Mesodermal cell (in vitro differentiated cells): ENCODE measurements at regions not wholly inside any gene's neighbourhood (a gene's known extent, or its start where the extent isn't known, plus 50 kb on each side); places are given as distances from the start of the nearest gene placed in this dataset.

ENCODE experiments used
- H3K27ac ChIP-seq: 2 replicates; pipeline ENCODE4 v1.7.0; 2013; ENCODE audit warnings: mild to moderate bottlenecking, low read depth, low read length, moderate library complexity; ENCODE audit not compliant: severe bottlenecking
- H3K36me3 ChIP-seq: 2 replicates; pipeline ENCODE4 v1.7.1; 2013; ENCODE audit warnings: mild to moderate bottlenecking, low read length, moderate library complexity; ENCODE audit not compliant: control insufficient read depth, insufficient read depth
- H3K4me1 ChIP-seq: one replicate; pipeline ENCODE4 v1.7.1; 2013; ENCODE audit warnings: mild to moderate bottlenecking, low read length; ENCODE audit not compliant: insufficient read depth, control insufficient read depth, poor library complexity, severe bottlenecking
- H3K4me3 ChIP-seq: 2 replicates; pipeline ENCODE4 v1.7.0; 2013; ENCODE audit warnings: low read length, control low read depth, mild to moderate bottlenecking; ENCODE audit not compliant: insufficient read depth, poor library complexity, severe bottlenecking; ENCODE audit errors: extremely low read depth
- H3K9me3 ChIP-seq: 2 replicates; pipeline ENCODE4 v1.7.1; 2013; ENCODE audit warnings: mild to moderate bottlenecking, low read length, moderate library complexity; ENCODE audit not compliant: control insufficient read depth
- WGBS, 2 experiments: methylation state at CpG; one replicate each; pipeline ENCODE4 v1.1.5; 2013; ENCODE audit warnings: missing lambda C conversion rate in 2 of 2; ENCODE audit not compliant: insufficient coverage in 2 of 2; 5-methylcytosine and 5-hydroxymethylcytosine counted together

DNA sequence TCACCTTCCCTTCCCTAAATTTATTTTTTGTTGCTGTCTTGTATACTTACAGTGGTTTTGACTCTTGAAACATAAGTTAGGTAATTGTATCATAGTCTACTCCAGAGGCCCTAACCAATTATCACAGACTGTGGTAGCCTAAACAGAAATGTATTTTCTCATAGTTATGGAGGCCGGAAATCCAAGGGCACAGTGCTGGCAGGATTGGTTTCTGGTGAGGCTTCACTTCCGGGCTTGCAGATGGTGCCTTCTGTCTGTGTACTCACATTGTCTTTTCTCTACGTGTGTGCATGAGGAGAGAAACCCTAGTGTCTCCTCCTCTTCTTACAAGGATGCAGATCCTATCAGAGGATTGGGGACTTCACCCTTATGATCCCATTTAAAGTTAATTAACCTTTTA, 290.2 kb upstream of the KCNMB2 start:
- no peaks in the 10 kb centered on the region for H3K36me3 ChIP-seq
- no peaks in the 10 kb centered on the region for H3K9me3 ChIP-seq
- H3K4me3 ChIP-seq, result no peak overlapping the region
- no peak overlapping the region for H3K27ac ChIP-seq
- H3K4me1 ChIP-seq, result no peaks in the 10 kb centered on the region
- WGBS, 2 experiments, result 90 to 100% methylated on average over 2 to 3 of the region's 3 CpGs

DNA sequence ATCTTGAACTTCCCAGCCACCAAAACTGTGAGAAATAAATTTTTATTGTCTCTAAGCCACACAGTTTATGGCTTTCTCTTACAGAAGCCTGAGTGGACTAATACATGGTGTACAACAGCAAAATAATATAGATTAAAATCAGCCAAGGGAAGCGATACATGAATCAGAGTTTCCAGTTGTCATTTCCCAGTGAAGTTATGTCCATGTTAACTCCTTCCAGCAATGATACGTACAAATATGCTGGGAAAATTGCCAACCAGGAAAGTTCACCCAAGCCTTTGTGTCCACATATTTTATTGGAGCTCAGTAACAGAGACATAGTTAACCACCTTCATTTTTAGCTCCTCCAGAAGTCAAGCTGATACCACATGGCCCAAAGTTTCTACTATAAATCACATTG, 280.9 kb upstream of the KCNMB2 start:
- Histone ChIP-seq H3K9me3 (no peaks in the 10 kb centered on the region), H3K4me3 (no peak overlapping the region), H3K36me3 (no peaks in the 10 kb centered on the region), H3K27ac (no peak overlapping the region), H3K4me1 (no peaks in the 10 kb centered on the region)
- 96 to 100% methylated on average over 2 of the region's 2 CpGs for WGBS, 2 experiments

DNA sequence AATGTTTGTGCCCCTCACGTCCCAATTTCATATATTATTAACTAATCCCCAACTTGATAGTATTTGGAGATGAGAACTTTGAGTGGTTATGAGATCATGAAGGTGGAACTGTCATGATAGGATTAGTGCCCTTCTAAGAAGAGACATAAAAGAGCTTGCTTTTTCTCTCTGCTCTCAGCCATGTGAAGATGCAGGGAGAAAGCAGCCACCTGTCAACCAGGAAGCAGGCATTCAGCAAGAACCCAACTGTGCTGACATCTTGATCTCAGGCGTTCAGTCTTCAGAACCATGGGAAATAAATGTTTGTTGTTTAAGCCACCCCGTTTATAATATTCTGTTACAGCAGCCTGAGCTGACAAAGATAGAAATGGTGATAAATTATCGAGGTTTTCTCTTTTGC, 278.7 kb upstream of the KCNMB2 start:
- Histone ChIP-seq H3K27ac (no peak overlapping the region), H3K4me1 (no peaks in the 10 kb centered on the region), H3K36me3 (no peaks in the 10 kb centered on the region), H3K4me3 (no peak overlapping the region), H3K9me3 (no peaks in the 10 kb centered on the region)
- WGBS, 2 experiments, result 86 to 100% methylated on average over 2 of the region's 4 CpGs

DNA sequence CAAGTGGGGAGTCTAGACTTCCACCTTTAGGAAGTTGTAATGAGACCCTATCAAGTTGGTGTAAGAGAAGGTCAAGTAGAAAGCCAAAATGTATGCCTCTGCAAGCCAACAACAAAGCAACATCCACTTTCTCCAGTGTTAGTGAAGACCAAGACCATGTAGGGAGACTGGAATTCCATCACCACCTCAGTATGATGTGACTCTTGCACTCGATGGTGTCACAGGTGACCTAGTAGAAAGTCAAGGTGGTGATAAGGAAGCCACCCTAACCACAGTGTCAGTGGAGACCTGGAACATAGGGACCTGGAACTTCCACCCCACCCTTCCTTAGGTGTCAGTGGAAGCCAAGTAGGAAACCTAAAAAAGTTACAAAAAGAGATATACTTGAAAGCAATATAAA, 278.1 kb upstream of the KCNMB2 start:
- Histone ChIP-seq H3K4me1 (no peaks in the 10 kb centered on the region), H3K4me3 (no peak overlapping the region), H3K27ac (no peak overlapping the region), H3K9me3 (no peaks in the 10 kb centered on the region), H3K36me3 (no peaks in the 10 kb centered on the region)
- WGBS, 2 experiments, result 83% methylated on average over 1 of the region's 1 CpG; no CpG with 5 or more reads in 1 of the 2 experiments

DNA sequence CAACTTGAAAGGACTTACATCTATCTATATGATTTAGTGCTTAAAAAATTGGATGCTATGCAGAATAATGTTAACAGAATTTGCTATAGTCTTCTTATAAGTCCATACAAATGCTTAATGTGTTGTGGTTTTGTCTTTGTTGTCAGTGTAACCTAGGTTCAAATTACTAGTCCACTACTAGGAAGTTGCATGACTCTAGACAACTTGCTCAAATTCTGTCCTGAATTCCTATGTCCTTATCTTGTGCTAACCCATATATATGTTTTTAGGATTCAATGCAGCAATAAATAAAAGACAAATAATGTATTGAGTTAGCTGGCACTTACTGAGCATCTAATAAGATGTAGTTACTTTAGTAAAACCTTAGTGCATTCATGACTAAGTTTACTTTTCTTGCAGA, 276.5 kb upstream of the KCNMB2 start:
- Histone ChIP-seq H3K27ac (no peak overlapping the region), H3K4me1 (no peaks in the 10 kb centered on the region)

DNA sequence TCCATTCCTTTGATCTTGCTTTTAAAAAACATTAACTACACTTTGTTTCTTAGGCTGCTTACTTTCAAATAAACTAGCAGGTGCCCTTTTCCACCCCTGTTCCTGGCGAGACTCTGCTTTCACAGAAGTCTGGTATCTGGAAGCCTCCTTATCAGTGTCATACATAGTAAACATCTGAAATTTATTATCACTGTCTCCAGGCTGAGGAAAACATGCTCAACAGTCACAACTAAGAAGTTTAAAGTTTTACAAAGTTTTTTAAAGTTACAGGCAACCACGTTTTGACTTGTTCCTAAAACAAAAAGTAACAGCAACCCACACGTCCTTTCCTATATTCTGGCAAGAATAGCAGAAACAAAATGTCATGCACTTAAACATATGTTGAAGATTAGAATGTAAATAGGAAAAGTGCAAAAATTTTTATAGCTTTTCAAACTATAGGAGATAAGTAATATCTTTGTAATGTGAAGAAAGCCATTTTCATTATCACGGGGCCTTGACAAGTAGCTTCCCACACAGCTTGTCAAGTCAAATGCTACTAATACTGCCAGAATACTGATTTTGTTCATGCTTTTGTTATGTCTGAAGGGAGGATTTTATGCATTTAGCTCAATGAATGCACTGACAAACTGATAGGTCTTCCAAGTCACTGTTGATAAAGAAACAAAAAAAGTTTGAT, 275.2 kb upstream of the KCNMB2 start:
- no peaks in the 10 kb centered on the region for H3K4me1 ChIP-seq
- no peak overlapping the region for H3K4me3 ChIP-seq
- H3K9me3 ChIP-seq, result no peaks in the 10 kb centered on the region
- no peaks in the 10 kb centered on the region for H3K36me3 ChIP-seq
- H3K27ac ChIP-seq, result peak overlapping the region; percentile 13
- WGBS, 2 experiments, result 57% methylated on average over 1 of the region's 4 CpGs; no CpG with 5 or more reads in 1 of the 2 experiments

More for the DNA sequence above, 276.5 kb upstream of the KCNMB2 start:
- H3K4me3 ChIP-seq, result no peak overlapping the region
- no peaks in the 10 kb centered on the region for H3K36me3 ChIP-seq
- no peaks in the 10 kb centered on the region for H3K9me3 ChIP-seq

DNA sequence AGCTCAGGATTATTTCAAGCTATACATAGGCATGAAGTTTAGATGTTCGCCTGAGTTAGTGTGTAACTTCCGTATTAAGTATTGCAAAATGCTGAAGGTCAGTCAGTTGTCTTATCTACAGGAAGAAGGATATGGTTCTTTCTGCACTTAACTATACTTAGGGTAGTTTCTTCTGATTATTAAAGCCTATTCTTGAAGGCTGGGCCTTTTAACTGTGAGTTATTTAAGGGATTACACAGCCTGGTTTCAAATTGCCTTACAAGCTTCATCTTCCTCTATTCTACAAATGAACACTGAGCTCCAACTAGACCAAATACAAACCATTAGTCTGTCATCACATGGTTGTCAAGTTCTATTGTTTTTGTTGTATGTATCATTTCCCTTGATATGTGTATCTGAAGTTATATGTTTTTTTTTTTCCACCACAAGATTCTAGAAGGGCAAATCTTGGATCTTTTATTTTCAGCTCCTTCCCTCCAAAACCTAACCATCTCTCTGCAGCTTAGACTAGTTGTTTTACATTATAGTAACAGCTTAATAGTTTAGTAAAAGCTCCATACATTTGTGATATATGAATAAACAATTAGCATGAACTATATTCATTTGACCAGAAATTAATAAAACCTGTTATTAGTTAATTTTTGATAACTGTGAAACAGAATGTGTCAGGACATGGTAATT, 272.9 kb upstream of the KCNMB2 start:
- Histone ChIP-seq H3K27ac (no peak overlapping the region), H3K4me1 (no peaks in the 10 kb centered on the region), H3K4me3 (no peak overlapping the region), H3K9me3 (no peaks in the 10 kb centered on the region), H3K36me3 (no peaks in the 10 kb centered on the region)
- 90 to 100% methylated on average over 1 to 2 of the region's 2 CpGs for WGBS, 2 experiments

DNA sequence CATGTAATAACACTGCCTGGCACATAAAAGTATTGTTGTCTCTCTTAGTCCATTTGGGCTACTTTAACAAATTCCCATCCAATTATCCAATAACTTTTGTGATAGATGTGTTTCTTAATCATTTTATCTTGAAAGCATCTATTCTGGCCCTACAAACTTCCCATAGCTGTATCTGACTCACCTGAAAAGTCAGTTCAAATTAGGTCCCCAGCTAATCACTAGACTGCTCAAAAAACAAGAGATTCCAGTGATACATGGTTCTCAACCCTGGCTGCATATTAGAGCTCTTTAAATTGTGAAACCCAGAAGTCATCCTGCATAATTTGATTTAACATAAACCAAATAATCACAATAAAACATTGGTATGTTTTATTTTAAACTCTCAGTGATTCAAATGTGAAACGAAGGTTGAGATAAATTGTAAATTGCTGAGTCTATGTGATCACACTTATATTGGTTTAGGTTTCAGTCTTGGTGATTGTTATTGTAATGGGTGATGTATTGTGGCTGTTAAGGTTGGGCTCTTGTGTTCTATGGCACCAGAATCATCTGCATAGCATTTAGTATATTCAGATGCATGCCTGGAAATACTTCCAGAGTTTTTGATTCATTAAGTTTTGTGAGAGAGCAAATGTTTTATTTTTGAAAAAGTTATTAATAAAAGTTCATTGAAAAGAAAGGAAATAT, 268.9 kb upstream of the KCNMB2 start:
- Histone ChIP-seq H3K4me3 (no peak overlapping the region), H3K9me3 (no peaks in the 10 kb centered on the region), H3K36me3 (no peaks in the 10 kb centered on the region), H3K27ac (no peak overlapping the region), H3K4me1 (no peaks in the 10 kb centered on the region)
- WGBS, 2 experiments, result 20 to 86% methylated on average over 1 of the region's 1 CpG

DNA sequence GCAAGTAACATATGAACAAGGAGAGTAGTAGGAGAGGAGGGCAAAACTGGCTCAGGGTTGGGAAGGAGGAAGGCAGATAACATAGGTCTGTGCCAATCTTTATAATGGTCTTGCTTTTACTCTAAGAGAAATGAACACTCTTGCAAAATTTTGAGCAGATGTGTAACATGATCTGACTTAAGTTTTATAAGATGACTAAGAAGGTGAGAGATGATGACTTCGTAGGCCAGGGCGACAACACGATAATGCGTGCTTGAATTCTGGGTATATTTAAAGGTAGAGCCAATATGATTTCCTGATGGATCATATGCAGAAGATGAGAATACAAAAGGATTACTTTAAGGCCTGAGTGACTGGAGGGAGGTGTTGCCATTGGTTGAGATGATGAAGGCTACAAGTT, 265.4 kb upstream of the KCNMB2 start:
- no peak overlapping the region for H3K27ac ChIP-seq
- 98 to 100% methylated on average over 4 of the region's 4 CpGs for WGBS, 2 experiments
- no peaks in the 10 kb centered on the region for H3K4me1 ChIP-seq
- H3K4me3 ChIP-seq, result no peak overlapping the region
- no peaks in the 10 kb centered on the region for H3K36me3 ChIP-seq
- H3K9me3 ChIP-seq, result no peaks in the 10 kb centered on the region

DNA sequence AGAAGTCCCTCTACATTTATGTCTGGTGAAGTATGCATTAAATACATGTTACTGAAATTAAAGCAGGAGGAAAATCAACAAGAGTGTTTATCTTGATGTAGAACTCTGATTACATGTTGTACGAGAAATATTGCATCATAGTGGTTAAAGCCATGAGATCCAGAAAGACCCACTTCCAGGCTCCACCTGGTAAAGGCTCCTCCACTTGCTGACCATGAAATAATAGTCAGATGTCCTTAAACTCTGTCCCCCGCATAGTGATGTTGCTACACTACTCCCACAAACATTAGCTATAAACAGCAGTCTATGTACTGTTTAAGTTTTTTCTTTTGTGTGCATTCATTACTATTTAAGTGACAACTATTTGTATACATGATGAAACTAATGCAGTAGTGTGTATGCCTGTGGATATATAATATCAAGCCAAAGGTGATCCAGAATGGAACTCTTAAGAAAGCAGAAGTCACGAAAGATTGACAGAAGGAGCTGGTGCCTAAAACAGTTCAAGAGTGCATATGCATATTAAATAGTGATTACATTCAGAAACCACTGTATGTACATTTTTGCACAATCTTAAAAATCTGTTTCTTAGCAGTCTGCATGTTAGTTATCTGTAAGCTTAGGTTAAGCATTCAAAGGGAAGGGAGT, 264.4 kb upstream of the KCNMB2 start:
- Histone ChIP-seq H3K36me3 (no peaks in the 10 kb centered on the region), H3K9me3 (no peaks in the 10 kb centered on the region), H3K27ac (no peak overlapping the region), H3K4me1 (no peaks in the 10 kb centered on the region), H3K4me3 (no peak overlapping the region)
- WGBS, 2 experiments, result 100% methylated on average over 1 of the region's 3 CpGs
